ENCODE measurements at regions not wholly inside any gene's neighbourhood (a gene's known extent, or its start where the extent isn't known, plus 50 kb on each side); places are given as distances from the start of the nearest gene placed in this dataset.

- TF ChIP-seq CTCF (IDR thresholded peaks at IDR 0.05; ENCODE audit: insufficient read depth, low read depth, low read length): no peak
- H3K4me3 ChIP-seq (ENCODE audit: low read depth, low read length): no peak overlapping the region
- DNase-seq (ENCODE audit: low read depth): no peak
Measured at GRCh38 chr5:174398171-174398570, 326.2 kb upstream of the MSX2 start.

DNA sequence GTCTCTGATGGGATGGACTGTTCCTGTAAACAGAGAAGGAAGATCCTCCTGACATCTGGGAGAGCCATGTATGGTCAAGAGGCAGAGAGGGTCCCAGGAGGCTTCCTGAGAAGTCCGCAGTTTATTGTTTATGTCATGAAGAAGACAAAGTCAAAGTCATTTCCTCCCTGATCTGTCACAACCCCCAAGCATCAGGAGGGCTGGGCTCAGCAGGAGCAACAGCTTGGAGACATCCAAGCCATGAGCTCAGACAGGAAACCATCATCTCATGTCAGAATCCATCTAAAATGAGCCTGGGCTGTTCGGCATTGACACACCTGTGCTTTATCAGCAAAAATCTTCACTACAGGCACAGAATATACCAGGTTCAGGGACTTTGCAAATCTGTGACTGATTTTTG, 325.0 kb upstream of the MSX2 start:
- no peak for TF ChIP-seq CTCF (IDR thresholded peaks at IDR 0.05; ENCODE audit: insufficient read depth, low read depth, low read length)
- no peak for DNase-seq (ENCODE audit: low read depth)
- H3K4me3 ChIP-seq (ENCODE audit: low read depth, low read length): no peak overlapping the region

DNA sequence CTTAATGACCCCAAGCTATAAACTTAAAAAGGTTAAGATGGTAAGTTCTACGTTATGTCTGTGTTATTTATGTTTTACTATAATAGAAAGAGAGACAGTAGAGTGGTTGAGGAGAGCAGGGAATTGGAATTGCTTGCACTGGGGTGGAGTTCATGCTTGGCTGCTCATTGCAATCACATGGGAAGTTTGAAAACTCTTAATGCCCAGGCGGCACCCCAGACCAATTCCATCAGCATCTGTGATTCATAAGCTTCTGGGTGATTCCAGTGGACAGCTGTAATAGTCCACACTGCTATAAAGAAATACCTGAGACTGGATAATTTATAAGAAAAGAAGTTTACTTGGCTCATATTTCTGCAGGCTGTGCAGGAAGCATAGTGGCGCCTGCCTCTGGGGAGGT, 323.9 kb upstream of the MSX2 start:
- TF ChIP-seq CTCF (IDR thresholded peaks at IDR 0.05; ENCODE audit: insufficient read depth, low read depth, low read length): no peak
- H3K4me3 ChIP-seq (ENCODE audit: low read depth, low read length): no peak overlapping the region
- no peak for DNase-seq (ENCODE audit: low read depth)

- TF ChIP-seq CTCF (IDR thresholded peaks at IDR 0.05; ENCODE audit: insufficient read depth, low read depth, low read length): no peak
- DNase-seq (ENCODE audit: low read depth): no peak
Measured at GRCh38 chr5:174401793-174402192, 322.6 kb upstream of the MSX2 start.

DNA sequence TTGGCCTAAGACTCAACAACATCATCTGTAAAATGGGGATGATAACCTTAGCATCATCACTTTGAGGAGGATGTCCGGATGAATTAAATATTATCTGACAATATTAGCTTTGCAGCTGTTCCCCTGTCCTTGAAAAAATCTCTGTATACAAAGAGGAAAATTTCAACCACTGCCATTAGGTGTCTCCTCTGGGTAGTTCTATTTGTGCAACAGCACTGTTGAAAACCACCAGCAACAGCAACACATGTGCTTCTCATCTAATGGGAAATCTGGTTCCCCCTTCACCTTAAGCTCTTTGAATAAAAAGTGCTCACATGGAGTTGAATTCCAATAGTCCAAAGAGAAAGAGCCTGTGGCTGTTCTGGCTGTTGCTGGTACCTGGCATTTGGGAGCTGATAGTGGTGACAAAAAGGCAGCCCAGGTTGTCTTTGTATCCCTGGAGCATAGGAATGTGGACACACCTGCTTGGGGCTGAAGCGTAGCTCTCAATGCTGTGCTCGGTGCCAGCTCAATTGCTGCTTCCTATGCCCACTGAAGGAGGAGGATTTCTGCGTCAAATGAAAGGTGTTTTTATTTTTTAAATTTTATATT, 322.1 kb upstream of the MSX2 start:
- no peak for DNase-seq (ENCODE audit: low read depth)
- peak; percentile 7 for TF ChIP-seq CTCF (IDR thresholded peaks at IDR 0.05; ENCODE audit: insufficient read depth, low read depth, low read length)
- H3K4me3 ChIP-seq (ENCODE audit: low read depth, low read length): no peak overlapping the region

More at GRCh38 chr5:174401793-174402192, 322.6 kb upstream of the MSX2 start:
- no peak overlapping the region for H3K4me3 ChIP-seq (ENCODE audit: low read depth, low read length)

- TF ChIP-seq CTCF (IDR thresholded peaks at IDR 0.05; ENCODE audit: insufficient read depth, low read depth, low read length): no peak
- no peak for DNase-seq (ENCODE audit: low read depth)
- H3K4me3 ChIP-seq (ENCODE audit: low read depth, low read length): no peak overlapping the region
Measured at GRCh38 chr5:174404848-174405247, 319.5 kb upstream of the MSX2 start.

- TF ChIP-seq CTCF (IDR thresholded peaks at IDR 0.05; ENCODE audit: insufficient read depth, low read depth, low read length): peak; percentile 25
- DNase-seq (ENCODE audit: low read depth): no peak
Measured at GRCh38 chr5:174409070-174409469, 315.3 kb upstream of the MSX2 start.

More at GRCh38 chr5:174409070-174409469, 315.3 kb upstream of the MSX2 start:
- no peak overlapping the region for H3K4me3 ChIP-seq (ENCODE audit: low read depth, low read length)
